NCI-H526 (cell line): ENCODE measurements at regions not wholly inside any gene's neighbourhood (a gene's known extent, or its start where the extent isn't known, plus 50 kb on each side); places are given as distances from the start of the nearest gene placed in this dataset.
A peak's percentile ranks its signal among the peaks of the same experiment; 100 is the strongest.

ENCODE experiments used
- DNase-seq, 2 experiments: peaks; one replicate each; lab custom pipeline; 2025; lab: John Stamatoyannopoulos, UW

GRCh38 chr6:71430018-71430417, 141.4 kb downstream of the OGFRL1 start:
- no peak for DNase-seq

- no peak for DNase-seq
Observed at GRCh38 chr6:71433441-71433840, 144.8 kb downstream of the OGFRL1 start.

DNA sequence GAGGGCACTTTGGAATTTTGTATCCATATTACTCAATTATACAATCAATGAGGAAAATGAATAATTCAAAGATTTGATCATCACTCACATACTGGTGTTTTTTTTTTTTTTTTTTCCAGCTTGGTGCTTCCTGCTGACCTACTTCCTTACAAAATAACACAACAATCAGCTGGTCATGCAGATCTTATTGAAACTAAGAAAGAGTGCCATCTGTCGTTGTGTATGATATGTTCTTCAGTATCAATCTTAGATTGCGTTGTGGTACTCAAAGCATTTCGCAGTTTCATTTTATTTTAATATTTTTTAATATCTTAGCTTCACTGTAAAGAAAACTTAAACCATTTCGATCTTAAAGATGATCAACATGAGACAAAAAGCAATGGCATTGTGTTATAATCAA, 155.6 kb downstream of the OGFRL1 start:
- DNase-seq, result no peak

DNA sequence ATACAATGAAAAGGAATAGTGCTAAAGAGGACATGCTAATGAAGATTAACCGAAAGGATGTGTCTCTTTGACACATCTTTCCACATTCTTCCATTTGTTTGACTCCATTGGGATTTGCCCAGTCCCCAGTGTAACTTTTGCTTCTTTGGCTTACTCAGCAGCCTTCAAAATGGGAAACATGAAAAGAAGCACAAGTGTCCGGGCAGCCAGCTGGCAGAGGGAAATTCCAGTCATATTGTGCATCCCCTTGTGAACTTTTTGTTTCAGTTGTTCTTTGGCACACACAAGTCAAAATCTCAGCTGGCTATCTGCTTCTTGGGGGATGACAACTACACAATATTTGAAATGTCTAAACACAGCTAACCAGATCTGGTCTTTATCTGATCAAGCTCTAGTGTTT, 157.4 kb downstream of the OGFRL1 start:
- DNase-seq, result no peak

GRCh38 chr6:71446470-71446869, 157.9 kb downstream of the OGFRL1 start:
- DNase-seq, result no peak

DNA sequence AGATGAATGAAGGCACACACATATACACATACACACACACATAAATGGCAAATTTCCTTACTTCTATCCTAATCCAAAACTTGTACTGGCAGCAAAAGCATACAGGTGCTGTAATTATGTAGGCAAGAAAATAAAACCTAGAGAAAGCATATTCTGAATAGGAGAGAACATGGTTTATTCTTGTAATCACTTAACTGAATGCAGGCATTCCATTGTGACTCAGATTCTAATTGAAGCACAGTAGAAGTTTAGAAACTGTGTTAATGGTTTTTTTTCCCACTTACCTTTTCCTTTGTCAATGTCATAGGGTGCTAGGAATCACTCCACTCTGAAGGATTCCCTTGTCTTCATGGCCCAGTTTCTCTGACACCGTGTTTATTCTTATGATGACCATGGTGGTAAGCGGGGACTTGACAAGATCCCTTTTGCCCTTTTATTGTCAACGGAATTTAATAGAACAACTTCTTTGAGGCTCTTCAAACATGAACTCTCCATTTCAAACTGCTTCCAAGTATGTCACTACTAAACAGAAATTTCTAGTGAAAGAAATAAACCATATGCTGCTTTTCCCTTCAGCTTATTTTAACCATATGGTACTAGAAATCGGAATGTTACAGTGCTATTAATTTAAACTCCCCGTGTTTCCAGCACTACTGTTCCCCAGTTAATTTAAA, 164.2 kb downstream of the OGFRL1 start:
- no peak for DNase-seq

DNA sequence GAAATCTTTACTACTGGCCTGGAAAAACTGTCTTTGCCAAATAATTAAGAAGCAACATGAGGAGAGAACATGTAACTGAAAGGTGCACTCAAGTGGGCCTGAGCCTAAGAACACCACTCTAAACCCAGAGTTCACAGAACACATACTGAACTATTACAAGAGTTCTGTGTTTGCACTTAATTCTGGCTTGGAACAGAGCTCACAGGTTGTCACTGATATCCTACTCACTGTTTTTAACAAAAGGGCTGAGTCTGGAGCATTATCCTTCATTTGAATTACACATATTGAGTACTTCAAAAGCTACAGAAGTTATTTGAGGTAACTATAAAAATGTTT, 164.7 kb downstream of the OGFRL1 start:
- no peak for DNase-seq

DNA sequence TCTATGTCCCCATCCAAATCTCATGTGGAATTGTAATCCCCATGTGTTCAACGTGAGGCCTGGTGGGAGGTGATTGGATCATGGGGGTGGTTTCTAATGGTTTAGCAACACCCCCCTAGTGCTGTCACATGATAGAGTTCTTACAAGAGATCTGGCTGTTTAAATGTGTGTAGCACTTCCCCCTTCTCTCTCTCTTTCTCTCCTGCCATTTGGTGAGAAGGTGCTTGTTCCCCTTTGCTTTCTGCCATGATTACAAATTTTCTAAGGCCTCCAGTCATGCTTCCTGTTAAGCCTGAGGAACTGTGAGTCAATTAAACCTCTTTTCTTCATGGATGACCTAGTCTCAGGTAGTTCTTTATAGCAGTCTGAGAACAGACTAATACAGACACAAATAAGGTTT, 165.4 kb downstream of the OGFRL1 start:
- DNase-seq, result no peak

- DNase-seq, result peak; percentile 93
Observed at GRCh38 chr6:71457929-71458328, 169.3 kb downstream of the OGFRL1 start.

DNA sequence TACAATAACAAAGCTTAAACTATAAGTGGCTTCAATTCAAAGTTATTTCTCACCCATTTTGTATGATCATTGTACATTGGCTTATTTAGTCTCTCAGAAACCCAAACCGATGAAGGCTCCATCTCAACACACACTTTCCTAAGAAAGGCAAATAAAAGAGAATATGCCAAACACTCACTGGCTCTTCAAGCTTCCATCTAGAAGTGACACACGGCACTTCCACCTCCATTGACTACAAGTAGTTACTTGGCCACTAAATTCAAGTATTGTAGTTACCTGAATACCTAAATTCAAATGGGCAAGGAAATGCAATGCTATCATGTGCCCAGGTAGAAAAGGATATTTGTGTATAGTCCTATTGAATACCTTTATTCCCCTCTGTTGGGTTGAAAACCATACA, 170.6 kb downstream of the OGFRL1 start:
- no peak for DNase-seq

GRCh38 chr6:71460933-71461332, 172.3 kb downstream of the OGFRL1 start:
- no peak for DNase-seq

GRCh38 chr6:71463061-71463460, 174.4 kb downstream of the OGFRL1 start:
- no peak for DNase-seq

DNA sequence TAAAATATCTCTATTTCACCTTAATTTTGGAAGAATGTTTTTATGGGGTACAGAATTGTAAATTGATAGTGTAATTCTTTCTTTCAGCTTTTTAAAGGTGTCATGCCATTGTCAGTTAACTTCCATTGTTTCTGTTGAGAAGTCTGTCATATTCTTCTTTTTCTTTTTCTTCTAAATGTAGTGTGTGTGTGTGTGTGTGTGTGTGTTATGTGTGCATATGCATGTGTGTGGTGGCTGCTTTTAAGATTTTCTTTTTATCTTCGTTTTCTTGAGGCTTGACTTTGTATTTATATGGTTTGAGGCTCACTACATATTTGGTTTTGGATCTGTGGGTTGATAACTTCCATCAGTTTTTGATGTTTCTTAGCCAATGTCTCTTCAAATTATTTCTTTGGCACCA, 176.5 kb downstream of the OGFRL1 start:
- no peak for DNase-seq

GRCh38 chr6:71466362-71466761, 177.8 kb downstream of the OGFRL1 start:
- no peak for DNase-seq

DNA sequence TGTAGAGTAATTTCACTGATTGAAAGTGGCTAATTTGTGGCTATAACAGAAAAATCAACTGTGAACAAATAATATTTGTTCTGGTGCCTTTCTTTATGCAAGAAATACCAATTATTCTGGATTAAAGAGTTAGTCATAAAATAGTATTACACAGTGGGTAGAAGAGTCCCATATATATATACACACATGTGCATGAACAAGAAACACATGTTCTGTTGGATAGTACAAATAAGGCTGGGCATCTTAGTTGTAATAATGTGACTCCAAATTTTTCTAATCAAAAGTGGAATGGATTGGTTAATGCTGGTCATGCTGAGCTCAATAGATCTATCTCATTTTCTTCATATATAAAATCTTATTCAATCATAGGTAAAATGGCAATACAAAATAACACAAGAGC, 179.4 kb downstream of the OGFRL1 start:
- DNase-seq, result no peak

GRCh38 chr6:71468841-71469700, 180.5 kb downstream of the OGFRL1 start:
- no peak for DNase-seq

GRCh38 chr6:71471718-71472117, 183.1 kb downstream of the OGFRL1 start:
- no peak for DNase-seq

- DNase-seq, result no peak
Observed at GRCh38 chr6:71473926-71474325, 185.3 kb downstream of the OGFRL1 start.

- DNase-seq, result no peak
Observed at GRCh38 chr6:71474942-71475341, 186.3 kb downstream of the OGFRL1 start.

DNA sequence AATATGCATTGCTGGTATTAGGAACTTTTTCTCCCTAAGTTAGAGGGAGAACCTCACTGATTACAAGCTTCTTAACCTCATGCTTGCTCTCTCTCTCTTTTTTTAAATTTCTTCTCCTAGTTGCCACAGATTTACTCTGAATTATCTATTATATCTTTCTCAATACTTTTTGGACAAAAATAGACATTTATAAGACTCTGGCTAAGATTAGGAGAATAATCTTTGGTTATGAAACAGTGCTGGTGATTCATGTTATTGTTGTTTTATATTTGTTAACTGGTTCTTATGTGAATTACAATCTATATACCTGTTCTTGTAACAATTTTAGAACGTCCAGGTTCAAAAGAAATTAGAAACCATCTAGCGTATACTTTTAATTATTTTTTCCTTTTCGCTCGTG, 187.8 kb downstream of the OGFRL1 start:
- no peak for DNase-seq

GRCh38 chr6:71476872-71477271, 188.3 kb downstream of the OGFRL1 start:
- DNase-seq, result no peak

DNA sequence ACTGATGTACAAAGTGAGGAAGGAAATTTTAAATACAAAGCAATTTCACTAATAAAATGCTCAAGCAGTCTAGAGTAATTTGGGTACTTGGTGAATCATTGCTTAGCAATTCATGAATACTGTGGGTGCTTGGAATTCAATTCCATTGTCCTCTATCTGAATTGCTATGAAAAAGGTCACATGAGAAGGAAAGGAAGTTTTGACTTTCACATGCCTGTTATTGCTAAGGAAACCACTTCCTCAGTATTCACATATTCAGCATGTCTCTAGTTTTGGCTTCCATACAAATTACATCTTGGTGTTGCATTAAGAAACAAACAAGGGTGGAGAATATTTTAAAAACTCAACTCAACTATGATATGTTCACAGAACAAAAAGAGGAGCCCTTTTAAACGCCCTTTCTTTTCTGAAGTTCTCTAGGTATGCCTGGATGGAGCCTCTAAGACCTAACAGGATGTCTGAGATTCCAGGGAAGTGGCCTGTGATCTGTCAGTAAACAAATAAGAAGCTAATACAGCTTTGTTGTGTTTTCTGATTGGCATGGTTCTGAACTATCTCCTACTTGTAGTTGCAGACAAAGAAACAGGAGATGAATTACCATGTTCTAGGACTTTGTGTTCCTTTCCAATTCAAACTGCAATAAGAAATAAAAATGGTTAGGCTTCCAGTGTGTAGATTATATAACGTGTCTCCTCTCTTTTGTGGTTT, 190.4 kb downstream of the OGFRL1 start:
- DNase-seq, result no peak

DNA sequence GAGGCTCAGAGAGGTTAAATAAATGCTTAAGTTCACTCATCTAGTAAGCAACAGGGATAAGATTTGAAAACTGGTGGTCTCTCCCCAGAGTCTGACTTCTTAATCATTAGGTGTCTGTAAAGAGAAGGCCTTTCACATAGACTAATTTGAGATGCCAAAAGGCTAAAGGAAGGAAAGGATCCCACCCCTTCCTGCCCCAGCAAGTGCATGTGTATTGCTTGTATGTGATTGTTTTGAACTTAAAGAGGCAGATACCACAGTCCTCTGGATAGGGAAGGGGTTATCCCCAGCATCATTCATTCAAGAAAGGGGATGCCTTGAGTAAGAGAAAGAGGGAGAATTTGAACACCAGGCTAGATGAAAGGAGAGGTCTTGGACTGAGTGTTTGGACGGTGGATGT, 192.0 kb downstream of the OGFRL1 start:
- no peak for DNase-seq
